Pulmonary artery endothelial cell (primary cell): ENCODE measurements at regions not wholly inside any gene's neighbourhood (a gene's known extent, or its start where the extent isn't known, plus 50 kb on each side); places are given as distances from the start of the nearest gene placed in this dataset.
"Not testable (repeated sequence)": the region's sequence is repeated elsewhere in the genome, so short reads cannot be mapped to it uniquely, and the experiment has no call there.

Source experiments
- DNase-seq: peaks from one replicate; pipeline ENCODE4 v3.0.0-alpha.2; 2011; ENCODE audit warnings: low read depth, low spot score

DNA sequence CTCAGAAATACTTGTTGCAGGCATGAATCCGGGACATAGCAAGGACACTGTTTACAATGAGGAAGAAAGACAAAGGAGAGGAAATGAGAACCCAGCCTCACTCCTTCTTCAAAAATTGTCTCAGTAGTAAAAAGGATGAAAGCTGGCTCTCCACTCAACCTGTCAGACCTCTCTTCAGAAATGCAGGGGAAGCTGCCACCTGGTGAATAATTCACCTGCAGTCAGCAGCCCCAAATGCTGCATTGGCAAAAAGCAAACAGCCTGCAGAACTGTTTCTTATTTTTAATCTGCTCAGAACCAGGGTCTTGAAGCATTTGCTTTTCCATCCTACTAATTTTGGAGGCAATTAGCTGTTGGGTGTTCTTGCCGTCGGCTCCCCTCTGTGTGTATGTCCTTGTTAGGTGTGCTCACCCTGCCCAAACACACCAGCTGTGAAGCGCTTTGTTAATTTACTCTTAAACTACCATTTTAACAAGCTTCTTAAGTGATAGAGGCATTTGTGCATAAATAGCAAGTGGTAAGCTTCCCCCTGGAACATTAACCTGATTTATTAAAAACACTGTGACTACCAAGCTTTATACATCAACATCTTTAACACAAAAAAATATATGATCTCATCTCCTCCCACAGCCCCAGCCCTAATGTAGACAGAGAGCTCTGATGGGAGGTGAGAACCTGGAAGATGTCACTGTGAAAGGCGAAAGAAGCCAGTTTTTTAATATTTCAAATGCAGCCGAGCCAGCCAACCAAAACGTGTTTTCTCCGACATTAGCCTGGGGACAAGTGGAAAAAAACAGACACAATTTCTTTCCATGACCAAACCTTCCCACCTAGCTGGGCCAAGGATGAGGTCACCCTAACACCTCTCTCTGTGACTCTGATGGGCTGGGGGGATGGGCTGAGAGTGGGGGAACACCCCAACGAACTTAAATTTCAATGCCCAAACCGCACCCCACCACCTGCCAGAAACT lies 451.0 kb upstream of the SULF2 start:
- DNase-seq, result no peak

DNA sequence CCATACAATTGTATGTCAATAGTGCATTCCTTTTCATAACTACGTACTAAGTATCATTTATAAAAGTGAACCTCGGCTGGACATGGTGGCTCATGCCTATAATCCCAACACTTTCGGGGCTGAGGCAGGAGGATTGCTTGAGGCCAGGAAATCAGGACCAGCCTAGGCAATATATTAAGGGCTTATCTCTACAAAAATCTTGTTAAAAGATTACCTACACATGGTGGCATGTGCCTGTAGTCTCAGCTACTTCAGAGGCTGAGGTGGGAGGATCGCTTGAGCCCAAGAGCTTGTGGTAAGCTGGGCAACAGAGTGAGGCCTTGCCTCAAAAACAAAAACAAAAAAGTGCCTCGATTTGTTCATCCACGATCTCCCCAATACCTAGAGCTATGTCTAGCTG lies 449.7 kb upstream of the SULF2 start:
- no peak for DNase-seq

DNA sequence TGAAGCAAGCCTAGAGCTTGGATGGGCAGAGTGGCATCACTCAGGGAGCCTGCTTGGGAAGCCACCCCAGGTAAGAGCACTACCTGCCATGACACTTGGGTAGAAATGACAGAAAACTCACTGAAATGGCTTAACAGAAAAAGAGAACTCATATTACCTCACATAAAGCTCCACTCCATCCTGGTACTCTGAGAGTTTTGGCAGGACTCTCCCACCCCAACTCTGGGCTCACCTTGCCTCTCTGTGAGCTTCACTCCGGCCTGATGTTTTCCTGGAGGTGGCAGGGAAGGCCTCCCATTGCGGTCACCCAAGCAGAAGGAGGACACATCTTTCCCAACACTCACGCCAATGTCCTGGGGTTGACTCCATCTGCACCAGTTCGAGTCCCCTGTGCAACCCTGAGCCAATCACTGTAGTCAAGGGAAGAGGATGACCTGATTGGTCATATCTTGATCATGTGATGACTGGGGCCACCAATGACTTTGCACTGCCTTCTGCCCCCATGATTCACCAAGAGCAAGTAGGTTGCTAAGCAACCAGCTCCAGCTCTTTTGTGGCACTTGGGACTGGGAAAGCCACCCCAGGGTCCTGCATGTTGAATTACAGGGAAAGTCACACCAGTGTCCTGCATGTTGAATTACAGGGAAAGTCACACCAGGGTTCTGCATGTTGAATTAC lies 446.1 kb upstream of the SULF2 start:
- no peak for DNase-seq

DNA sequence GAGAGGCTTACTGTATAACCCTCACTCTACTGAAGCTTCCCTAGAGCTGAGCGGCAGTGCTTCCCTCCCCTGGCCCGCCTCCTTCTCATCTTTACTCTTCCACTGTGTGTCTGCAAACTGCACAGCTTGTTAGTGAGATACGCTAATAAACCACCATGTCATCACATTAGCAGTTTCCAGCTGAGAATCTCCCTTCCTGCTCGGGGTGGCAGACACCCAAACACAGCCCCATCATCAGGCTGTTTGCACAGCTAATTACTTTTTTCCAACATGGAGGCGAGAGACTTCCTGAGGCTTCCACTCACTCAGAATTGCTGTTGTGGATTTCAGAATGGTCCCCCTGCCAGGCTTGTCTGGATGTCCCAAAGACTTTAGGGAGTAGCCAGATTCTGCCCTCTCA lies 444.9 kb upstream of the SULF2 start:
- no peak for DNase-seq

DNA sequence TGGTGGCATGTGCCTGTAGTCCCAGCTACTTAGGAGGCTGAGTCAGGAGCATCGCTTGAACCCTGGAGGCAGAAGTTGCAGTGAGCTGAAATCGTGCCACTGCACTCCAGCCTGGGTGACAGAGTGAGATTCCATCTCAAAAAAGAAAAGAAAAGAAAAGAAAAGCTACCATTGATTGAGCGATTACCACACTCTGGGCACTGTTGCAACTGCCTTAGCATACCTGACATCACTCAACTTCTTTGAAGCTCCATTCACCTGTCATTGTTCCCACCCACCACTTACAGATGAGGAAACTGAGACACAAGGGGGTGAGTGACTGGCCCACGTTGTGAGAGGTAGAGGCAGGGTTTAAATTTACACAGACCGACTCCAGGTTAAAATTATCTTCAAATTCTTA lies 442.1 kb upstream of the SULF2 start:
- no peak for DNase-seq

DNA sequence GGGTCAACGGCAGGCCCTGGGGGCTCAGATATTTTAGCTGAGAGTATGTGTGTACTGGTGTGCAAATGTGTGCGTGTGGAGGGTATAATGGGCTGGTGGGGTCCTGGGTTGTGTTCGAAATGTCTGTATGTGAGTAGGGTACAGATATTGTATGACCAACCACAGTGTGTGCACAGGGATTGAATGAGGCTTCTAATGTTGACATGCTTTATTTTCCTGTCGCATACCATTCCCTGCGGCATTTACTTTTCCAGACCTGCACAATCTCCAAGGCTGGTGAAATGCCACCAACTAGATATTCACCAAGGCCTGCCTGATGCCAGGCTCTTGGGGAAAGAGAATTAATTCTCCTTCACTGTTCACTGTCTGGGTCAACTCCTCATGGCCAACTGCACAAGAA lies 441.4 kb upstream of the SULF2 start:
- DNase-seq, result no peak

DNA sequence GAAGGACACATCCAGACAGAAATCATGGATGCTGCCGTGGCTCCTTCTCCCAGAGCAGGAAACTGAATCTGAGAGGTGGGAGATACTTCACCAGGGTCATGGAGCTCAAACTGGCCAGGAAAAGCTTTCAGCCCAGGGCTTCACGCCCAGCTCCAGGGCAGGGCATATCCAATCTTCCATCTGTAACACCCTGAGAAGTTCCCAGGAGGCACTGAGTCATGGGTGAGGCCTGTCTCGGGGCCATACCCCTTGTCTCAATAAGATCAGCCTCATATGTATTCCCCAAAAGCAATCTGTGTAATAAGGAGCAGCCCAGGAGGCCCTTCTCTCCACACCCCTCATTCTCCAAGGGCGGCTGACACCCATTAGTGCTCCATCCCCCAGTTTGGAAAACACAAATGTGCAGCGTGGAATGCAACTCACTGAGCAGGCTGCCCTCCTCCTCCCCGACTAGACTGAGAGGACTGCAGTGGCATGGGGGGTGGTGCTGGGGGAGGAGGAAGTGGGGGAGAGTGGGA lies 439.3 kb upstream of the SULF2 start:
- no peak for DNase-seq

DNA sequence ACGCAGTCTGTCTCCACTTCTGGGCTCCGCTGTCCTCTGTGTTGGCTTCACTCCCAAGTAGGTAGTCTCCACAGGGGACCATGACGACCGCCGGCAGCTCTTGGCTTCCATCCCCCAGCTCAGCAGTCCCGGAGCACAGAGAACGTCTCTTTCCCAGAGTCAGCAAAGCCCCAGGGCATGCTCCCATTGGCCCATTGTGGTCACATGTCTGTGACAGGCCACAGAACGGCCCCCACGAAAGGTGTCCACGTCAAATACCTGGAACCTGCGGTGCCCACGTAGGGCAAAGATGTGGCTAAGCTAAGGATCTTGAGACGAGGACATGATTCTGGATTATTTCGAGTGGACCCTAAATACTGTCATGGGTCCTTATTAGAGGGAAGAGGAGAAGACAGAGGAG lies 438.4 kb upstream of the SULF2 start:
- DNase-seq, result no peak

DNA sequence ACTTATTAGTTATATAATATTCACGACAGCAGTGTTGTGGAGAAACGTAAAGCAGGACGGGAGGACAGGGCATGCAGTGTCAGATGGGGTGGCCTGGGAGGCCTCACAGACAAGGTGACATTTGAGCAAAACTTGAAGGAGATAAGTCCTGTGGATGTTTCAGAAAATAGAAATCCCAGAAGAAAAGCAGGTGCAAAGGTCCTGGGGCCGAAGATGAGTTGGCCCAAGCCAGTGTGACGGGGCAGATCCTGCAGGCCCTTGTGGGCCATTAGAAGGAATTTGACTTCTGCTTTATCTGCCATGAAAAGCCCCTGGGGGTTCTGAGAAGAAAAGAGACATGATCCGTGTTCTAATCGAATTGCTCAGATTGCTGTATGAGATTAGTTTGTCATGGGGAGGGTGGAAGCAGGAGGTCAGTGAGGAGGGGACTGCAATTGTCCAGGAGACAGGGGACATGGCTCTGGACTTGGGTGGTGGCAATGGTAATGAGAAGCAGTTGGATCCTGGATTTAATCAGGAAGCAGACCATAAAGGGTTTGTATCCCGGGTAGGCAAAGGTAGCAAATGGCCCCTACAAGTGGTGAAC lies 437.4 kb upstream of the SULF2 start:
- no peak for DNase-seq

DNA sequence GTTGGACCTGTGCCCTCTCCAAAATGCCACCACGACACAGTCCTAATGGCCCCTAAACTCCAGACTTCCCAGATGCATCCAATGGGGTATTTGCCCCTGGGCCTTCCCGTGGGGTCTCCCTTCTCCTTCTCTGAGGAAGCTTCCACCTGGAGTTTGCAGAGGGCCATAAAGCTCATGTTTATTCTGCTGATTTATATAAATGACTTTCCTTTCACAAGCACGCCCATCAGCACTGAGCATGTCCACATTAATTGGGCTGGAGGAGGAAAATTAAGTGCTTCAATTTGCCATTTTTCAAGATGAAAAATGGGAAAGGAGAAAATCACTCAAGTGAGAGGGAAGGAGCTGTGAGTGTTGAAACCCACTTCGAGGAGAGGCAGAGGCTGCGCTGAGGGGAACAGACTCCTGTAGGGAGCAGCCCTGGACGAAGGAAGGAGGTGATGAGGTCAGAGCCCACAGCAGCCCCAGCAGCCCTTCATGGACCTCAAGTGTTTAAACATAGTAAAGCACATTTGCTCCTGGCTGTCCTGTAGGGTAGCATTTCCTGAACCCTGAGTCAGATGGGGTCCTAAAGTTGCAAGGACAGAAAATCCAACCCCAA lies 434.9 kb upstream of the SULF2 start:
- no peak for DNase-seq

DNA sequence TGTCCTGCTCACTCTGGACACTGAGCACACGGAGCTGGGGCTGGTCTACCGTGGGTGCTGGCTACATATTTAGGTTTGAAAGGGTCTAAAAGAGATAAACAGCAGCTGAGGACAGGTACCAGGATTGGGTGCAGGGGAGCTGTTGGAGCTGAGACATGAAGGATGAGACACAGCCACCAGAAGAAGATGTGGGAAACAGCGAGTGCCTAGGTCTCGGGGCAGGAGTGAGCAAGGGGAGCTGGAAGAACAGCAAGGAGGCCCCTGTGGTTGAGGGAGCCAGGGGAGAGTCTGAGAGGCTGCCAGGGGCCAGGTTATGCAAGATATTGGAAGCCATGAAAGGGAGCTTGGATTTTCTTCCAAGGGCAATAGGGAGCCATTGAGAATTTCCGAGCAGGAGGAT lies 434.0 kb upstream of the SULF2 start:
- no peak for DNase-seq

DNA sequence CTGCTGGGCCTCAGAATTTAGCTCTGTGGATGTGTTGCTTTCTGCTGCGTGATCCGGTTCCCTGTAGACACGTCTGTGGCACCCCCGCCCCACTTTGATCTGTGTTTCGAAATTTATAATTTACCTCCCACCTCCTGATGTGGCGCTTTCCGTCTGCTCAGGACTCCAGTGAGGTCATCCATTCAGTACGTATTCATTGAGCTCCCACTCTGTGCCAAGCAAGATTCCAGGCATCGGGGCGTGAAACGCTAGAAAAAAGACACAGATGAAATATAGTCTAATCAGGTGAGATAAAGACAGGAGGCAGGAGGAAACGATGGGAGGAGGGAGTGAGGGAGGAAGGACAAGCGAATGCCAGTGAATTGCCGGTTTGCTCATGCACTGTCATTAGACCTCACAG lies 431.9 kb upstream of the SULF2 start:
- DNase-seq, result no peak

DNA sequence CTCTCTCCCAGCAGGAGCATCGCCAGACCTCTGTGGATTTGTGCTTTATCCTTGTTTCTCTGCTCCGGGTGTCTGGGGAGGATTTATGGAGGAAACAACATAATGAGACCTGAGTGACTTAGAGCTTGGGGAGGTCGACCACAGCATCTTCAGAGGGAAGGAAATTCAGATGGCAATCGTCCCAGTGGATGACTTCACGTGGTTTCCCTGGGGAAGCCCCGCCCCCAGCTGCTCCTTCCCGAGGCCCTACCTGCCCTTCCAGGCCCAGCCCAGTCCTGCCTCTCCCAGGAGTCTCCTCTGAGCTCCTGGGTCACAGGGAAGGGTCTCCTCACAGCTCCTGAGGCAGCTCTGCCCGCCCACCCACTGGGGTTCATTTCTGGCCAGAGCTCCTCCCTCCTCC lies 430.3 kb upstream of the SULF2 start:
- no peak for DNase-seq

DNA sequence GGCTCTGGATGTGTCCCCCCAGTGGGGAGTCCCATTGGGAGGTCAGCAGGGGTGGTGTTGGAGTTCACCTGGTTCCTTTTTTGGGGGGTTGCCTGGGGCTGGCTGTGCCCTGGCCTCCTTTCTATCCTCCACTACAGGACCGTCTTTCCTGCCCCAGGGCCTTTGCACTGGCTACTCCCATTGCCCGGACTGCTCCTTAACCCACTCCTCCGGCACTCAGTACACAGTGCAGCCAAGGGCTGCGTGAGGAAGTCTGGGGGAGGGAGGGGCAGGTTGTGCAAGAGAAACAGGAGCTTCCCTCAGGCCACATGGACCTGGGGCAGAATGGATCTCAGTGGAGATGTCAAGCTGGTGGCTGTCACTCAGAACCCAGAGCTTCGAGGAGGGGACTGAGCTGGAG lies 429.3 kb upstream of the SULF2 start:
- DNase-seq, result no peak

DNA sequence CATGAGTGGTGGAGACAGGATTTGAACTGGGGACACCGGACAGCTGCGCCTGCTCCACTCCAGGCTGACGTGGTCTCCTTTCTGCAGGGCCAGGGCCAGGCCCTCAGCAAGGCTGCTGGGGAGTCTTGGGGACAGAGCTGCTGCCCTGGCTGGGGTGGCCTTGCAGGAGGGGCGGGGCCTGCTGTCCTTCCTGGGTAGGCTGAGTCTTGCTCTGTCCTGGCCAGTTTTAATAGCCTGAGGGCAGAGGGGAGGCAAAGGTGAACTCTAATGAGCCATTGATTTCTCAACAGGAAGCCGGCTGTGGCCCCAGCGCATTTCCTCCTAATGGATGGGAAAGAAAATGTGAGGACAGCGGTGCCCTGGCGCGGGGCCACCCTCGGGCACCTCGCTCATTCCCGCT lies 428.4 kb upstream of the SULF2 start:
- not testable (repeated sequence) for DNase-seq

DNA sequence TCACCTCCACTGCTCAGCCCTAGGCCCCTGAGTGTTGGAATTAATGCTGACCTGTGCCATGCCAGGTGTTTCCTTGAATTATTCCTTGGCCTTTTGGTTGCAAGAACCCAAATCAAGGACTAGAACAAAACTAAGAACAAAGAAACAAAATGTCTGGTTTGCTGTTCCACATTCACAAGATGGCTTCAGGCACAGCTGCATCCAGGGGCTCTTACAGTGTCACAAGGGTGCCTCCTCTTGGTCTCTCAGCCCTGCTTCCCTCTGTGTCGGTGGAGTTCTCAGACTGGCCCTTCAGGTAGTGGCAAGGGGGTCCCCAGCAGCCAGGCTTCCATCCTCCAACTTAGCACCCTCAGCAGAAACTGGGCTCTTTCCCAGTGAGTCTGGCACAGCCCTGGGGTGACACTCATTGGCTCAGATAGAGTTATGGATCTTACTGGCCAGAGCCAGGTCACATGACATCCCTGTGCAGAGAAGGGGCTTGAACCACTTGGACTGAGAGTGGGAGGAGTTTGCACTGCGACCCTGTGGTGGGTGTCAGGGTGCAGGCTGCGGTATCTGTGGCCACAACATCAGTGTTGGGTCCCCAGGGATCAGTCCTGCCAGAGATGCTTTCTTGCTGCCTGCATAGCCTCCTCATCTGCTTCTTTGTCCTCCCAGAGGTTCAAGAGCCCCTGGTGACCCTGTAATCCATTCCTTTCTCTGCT lies 427.7 kb upstream of the SULF2 start:
- DNase-seq, result no peak

DNA sequence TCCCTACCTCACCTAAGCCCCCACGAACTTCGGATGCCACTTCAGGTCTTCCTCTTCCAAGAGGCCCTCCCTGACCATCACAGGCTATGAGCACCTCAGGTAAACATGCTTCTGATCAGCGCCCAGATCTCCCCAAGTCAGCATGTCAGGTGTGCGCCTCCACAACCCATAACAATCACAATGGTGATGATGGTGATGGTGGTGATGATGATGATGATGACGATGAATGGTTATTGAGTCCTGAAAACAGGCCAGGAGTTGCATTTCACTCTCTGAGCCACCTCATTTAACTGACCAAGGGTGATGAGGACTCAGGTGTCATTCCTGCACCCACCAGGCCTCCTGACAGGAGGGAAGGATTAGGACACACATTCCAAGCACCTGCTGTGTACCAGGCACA lies 426.6 kb upstream of the SULF2 start:
- DNase-seq, result no peak

DNA sequence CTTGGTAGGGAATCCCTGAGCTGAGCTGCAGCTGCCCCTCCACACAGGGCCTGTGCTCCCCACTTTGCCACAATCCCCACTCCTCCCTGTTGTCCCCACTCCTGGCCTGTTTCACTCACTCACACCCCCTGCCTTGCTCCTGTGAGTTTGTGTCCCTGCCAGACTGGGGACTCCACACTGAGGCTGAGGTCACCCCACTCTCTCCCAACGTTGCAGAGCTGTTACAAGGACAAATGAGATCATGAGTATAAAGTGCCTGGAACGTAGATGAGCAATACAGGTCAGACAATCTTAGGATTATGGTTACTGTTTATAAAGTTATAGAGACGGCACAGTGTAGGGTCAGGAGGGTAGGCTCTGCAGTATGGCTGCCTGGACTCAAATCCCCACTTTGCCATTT lies 426.0 kb upstream of the SULF2 start:
- DNase-seq, result no peak

DNA sequence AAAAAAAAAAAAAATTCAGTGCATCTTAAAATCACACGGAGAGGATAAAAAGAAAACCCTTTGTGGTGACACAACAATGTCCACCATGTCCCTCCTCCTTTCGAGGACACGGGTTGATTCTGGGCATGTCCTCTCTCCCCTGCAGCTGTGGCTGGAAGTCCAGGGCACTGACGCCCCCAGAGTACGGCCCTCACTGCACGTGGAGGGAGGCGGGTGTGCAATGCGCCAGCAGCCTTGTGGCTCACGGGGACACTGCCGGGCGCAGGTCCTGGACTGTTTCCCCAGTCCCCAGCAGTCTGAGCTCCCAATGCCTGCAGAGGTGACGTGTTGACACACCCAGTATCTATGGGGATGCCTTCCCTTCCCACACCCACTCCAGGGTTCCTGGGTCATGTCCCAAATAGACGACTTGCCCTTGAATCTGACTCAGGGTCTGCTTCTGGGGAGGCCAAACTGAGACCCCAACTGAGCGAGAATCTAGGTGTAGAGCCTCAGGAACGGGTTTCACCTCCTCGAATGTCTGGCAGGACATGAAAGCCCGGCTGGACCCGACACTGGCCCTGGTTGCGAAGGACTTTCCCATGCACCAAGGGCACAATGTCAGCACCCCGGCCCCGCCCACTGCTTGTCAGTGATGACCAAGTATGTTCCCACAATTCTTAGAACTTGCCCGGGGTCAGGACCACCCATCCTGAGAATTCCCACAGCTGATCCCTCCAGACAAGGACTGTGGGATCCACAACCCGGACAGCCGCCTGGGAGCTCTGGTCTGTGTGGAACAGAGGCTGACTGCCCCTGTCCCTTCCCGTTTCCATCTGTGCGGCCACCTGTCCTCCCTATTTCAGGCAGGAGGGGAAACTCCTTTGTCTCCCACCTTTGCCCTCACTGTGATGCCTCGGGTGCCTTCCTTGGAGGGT lies 425.1 kb upstream of the SULF2 start:
- no peak for DNase-seq

DNA sequence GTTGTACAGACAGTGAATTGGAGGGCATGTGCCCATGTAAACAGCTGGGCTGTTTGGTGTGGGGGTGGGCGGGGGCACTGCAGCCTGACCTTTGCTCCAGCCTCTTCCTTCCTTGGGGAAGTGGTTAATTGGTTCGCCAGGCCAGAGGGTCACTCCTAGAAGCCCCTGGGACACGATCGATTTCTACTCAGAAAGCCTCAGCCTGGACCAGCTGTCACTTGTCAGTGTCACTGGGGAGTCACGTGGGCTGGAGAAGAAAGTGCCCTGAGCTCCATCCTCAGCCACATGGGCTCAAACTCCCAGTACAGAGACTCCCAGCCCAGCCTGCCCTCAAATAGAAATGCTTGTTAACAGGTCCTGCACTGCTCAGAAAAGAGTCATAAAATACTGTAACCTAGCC lies 423.8 kb upstream of the SULF2 start:
- DNase-seq, result no peak
